IPS DF 4.7 (cell line): ENCODE measurements at regions not wholly inside any gene's neighbourhood (a gene's known extent, or its start where the extent isn't known, plus 50 kb on each side); places are given as distances from the start of the nearest gene placed in this dataset.

Experiments
- DNase-seq: peaks from one replicate; pipeline ENCODE4 v3.0.0-alpha.2; 2013; ENCODE audit warnings: low spot score; ENCODE audit errors: extremely low read depth

- DNase-seq: no peak
Measured at GRCh38 chr11:42175203-42175602, 715.8 kb upstream of the LRRC4C start.

DNA sequence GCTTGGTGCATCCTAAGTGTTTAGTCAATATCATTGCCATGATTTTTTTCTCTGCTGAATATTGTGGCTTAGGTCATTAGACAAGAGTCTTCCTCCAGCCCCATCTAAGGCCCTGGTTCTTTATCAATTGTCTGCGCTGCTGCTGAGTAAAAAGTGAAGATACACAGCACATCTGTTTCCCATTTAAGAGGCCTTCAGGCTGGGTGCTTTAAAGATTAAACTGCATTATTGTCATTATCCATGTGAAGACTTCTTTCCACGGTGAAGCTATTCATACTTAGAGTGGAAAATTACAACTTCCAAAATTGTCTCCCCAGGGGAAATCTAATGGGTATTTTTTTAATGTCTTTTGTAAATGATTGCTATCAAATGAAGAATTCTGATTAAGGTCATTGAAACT, 719.8 kb upstream of the LRRC4C start:
- no peak for DNase-seq

DNA sequence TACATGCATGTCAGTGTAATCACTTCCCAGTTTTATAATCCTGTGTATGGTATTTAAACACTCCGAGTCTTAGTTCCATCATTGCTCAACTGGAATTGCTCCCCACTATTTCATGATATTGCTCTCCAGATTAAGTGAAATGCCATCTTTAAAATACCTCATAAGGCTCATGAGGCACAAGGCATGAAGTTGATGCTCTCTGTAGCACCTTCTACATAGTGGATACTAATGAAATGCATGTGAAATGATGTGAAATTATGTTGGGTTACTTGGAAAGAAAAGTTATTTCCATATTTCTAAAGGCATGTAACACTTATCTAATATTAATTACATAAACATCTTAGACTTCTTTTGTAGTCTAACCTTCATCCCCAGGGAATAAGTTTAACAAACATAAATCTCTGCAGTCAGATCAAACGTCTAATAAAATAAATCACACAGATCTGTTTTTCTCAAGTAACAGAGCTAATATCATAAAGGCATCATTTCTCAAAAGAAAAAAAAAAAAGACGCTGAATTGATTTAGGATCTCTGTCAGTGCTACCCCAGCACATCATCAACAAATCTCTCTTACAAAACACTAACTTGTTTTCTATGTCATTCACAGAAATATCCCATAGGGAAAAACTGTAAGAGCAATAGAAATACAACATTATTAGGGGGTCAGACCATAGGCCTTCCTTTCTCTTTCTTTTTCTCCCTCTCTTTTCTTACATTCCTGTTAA, 736.0 kb upstream of the LRRC4C start:
- DNase-seq: no peak

- DNase-seq: no peak
Measured at GRCh38 chr11:42200311-42200710, 740.9 kb upstream of the LRRC4C start.

GRCh38 chr11:42201603-42202148, 742.2 kb upstream of the LRRC4C start:
- DNase-seq: no peak

GRCh38 chr11:42205518-42205917, 746.1 kb upstream of the LRRC4C start:
- no peak for DNase-seq

GRCh38 chr11:42225664-42226063, 766.2 kb upstream of the LRRC4C start:
- no peak for DNase-seq

DNA sequence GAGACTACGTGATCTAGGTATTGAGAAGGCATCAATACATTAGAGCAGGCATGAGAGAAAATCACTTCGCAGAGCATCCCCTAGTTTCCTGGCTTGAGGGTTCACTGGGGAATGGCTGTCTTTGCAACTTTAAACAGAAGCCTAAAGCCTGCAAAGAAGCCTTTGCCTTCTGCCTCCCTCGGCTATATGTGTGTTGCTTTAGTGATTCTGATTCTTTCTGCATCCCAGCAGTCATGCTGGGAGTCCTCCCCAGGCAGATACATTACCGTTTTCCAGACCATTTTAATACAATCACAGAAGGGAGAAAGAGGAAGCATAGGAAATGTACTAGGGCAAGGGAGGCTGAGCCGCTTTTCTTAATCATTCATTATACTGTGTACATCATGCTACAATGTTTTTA, 773.2 kb upstream of the LRRC4C start:
- no peak for DNase-seq

GRCh38 chr11:42234451-42234951, 775.0 kb upstream of the LRRC4C start:
- no peak for DNase-seq

GRCh38 chr11:42237701-42238235, 778.3 kb upstream of the LRRC4C start:
- DNase-seq: no peak

GRCh38 chr11:42239188-42239587, 779.7 kb upstream of the LRRC4C start:
- no peak for DNase-seq

- DNase-seq: no peak
Measured at GRCh38 chr11:42243385-42243784, 783.9 kb upstream of the LRRC4C start.

- DNase-seq: no peak
Measured at GRCh38 chr11:42244376-42244775, 784.9 kb upstream of the LRRC4C start.

GRCh38 chr11:42249401-42249800, 789.9 kb upstream of the LRRC4C start:
- no peak for DNase-seq

GRCh38 chr11:42249956-42250355, 790.5 kb upstream of the LRRC4C start:
- no peak for DNase-seq

- DNase-seq: no peak
Measured at GRCh38 chr11:42251984-42252383, 792.5 kb upstream of the LRRC4C start.

GRCh38 chr11:42253156-42253555, 793.7 kb upstream of the LRRC4C start:
- DNase-seq: no peak

- no peak for DNase-seq
Measured at GRCh38 chr11:42255906-42256305, 796.5 kb upstream of the LRRC4C start.

GRCh38 chr11:42257534-42257933, 798.1 kb upstream of the LRRC4C start:
- DNase-seq: no peak

DNA sequence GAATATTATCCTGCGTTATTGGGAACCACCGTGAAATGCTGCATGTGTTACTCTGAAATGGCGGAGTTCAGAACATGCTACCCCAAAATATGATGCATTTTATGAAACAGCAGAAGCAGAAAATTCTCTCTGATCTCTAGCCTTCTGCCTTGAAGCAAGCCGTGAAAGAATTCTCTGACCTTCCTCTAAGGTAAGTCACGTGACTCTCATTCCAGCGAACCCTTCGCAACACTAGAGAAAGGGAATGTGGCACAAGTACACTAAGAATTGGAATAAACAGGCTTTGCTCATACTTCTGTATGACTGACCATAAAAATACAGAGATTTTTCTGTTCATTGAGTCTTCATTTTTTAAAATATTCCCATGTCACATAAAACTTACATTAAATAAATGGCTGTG, 805.6 kb upstream of the LRRC4C start:
- DNase-seq: no peak

- DNase-seq: no peak
Measured at GRCh38 chr11:42271306-42271705, 811.9 kb upstream of the LRRC4C start.

- DNase-seq: no peak
Measured at GRCh38 chr11:42273977-42274376, 814.5 kb upstream of the LRRC4C start.

DNA sequence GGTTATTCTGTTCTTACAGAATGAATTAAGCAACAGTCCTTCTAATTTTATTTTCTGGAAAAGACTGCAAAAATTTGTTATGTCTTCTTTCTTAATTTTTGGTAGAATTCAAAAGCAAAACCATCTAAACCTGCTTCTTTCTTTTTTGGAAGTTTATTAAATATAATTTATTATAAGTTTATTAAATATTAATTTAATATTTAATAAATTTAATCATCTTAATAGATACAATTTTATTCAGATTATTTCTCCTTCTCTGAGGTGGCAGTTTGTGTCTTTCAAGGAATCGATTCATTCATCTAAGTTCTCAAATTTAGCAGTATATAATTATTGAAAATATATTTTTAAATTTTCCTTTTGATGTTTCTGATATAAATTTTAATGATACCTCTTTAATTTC, 837.5 kb upstream of the LRRC4C start:
- DNase-seq: no peak
